A549 (cell line): ENCODE measurements at regions not wholly inside any gene's neighbourhood (a gene's known extent, or its start where the extent isn't known, plus 50 kb on each side); places are given as distances from the start of the nearest gene placed in this dataset.

Experiments used
- BHLHE40 ChIP-seq: IDR thresholded peaks from 2 replicates; pipeline ENCODE4 v1.6.1; 2012; ENCODE audit warnings: low read depth, low read length, inconsistent platforms
- CTCF ChIP-seq: fragments of >200 bp; sonication (Bioruptor Twin); formaldehyde crosslinking; IDR thresholded peaks from 3 replicates; pipeline ENCODE4 v1.5.1; 2016
- EP300 ChIP-seq, 2 experiments: fragments of >200 bp; sonication (Bioruptor Twin); formaldehyde crosslinking; IDR thresholded peaks; 2 replicates in 1 of 2; 3 replicates in 1 of 2; pipeline ENCODE4 v1.6.1; 2016 to 2017
- HMGXB4 ChIP-seq: fragments of 250-450 bp; sonication (Bioruptor Pico); IDR thresholded peaks from 2 replicates; pipeline ENCODE4 v1.5.0; 2021; ENCODE audit warnings: mild to moderate bottlenecking, moderate library complexity, borderline replicate concordance
- JUN ChIP-seq, 2 experiments: fragments of >200 bp; sonication (Bioruptor Twin); formaldehyde crosslinking; IDR thresholded peaks; 2 replicates in 1 of 2; 3 replicates in 1 of 2; pipeline ENCODE4 v1.6.1; 2016 to 2017
- NR3C1 ChIP-seq: fragments of >200 bp; sonication (Bioruptor Twin); formaldehyde crosslinking; IDR thresholded peaks from 3 replicates; pipeline ENCODE4 v1.6.1; 2017
- POLR2A ChIP-seq: IDR thresholded peaks from 2 replicates; pipeline ENCODE4 v1.6.1; 2012; ENCODE audit warnings: mild to moderate bottlenecking, low read length
- POLR2AphosphoS2 ChIP-seq: conservative IDR thresholded peaks from 2 replicates; pipeline ENCODE4 v1.6.1; 2012; ENCODE audit warnings: low read length, improper control_type of control experiment, inconsistent platforms
- REST ChIP-seq: fragments of 200-600 bp; sonication (generic); IDR thresholded peaks from 2 replicates; pipeline ENCODE4 v1.6.1; 2016; ENCODE audit warnings: antibody characterized with exemption, mild to moderate bottlenecking, moderate library complexity
- RNF2 ChIP-seq: fragments of 200-600 bp; sonication (generic); IDR thresholded peaks from 2 replicates; pipeline ENCODE4 v1.6.1; 2016; ENCODE audit warnings: low read depth, mild to moderate bottlenecking, antibody characterized with exemption, moderate library complexity, borderline replicate concordance
- TP53 ChIP-seq: fragments of 250-450 bp; sonication (Bioruptor Pico); IDR thresholded peaks from 2 replicates; pipeline ENCODE4 v1.5.0; 2021; ENCODE audit warnings: mild to moderate bottlenecking, moderate library complexity

GRCh38 chr3:118337649-118338048 is 697.0 kb downstream of the IGSF11 start:
- TF ChIP-seq POLR2AphosphoS2 (no peak), JUN (IDR thresholded peaks at IDR 0.05) (no peak), CTCF (no peak), HMGXB4 (no peak), EP300 (IDR thresholded peaks at IDR 0.05) (no peak), REST (no peak), RNF2 (no peak), TP53 (no peak), NR3C1 (no peak), POLR2A (no peak), BHLHE40 (no peak)
